Thymus (tissue), 11 donors: ENCODE measurements at regions not wholly inside any gene's neighbourhood (a gene's known extent, or its start where the extent isn't known, plus 50 kb on each side); places are given as distances from the start of the nearest gene placed in this dataset.

Experiments
- DNase-seq, 9 donors: peaks; one replicate each; pipeline ENCODE4 v3.0.0-alpha.2; 2013; ENCODE audit warnings: low spot score in 9 of 9, low read depth in 6 of 9, missing footprints in 1 of 9
- H3K27ac ChIP-seq, 2 donors: one replicate each; pipeline ENCODE4 v1.5.1; 2013; ENCODE audit warnings: control low read depth in 1 of 2, low read depth in 1 of 2, low read length in 1 of 2, mild to moderate bottlenecking in 1 of 2, moderate library complexity in 1 of 2
- H3K27me3 ChIP-seq, 2 donors: one replicate each; pipeline ENCODE4 v1.5.1; 2013; ENCODE audit warnings: low read length in 1 of 2; ENCODE audit not compliant: control insufficient read depth in 2 of 2, insufficient read depth in 1 of 2
- H3K36me3 ChIP-seq, 2 donors: one replicate each; pipeline ENCODE4 v1.5.1; 2013; ENCODE audit warnings: low read length in 1 of 2, mild to moderate bottlenecking in 1 of 2, moderate library complexity in 1 of 2; ENCODE audit not compliant: control insufficient read depth in 2 of 2, insufficient read depth in 2 of 2
- H3K4me1 ChIP-seq, 2 donors: one replicate each; pipeline ENCODE4 v1.5.1; 2013; ENCODE audit warnings: low read length in 2 of 2; ENCODE audit not compliant: control insufficient read depth in 2 of 2, insufficient read depth in 2 of 2
- H3K4me3 ChIP-seq, 2 donors: one replicate each; pipeline ENCODE4 v1.5.1; 2013; ENCODE audit warnings: low read length in 2 of 2, control low read depth in 1 of 2, mild to moderate bottlenecking in 1 of 2
- H3K9me3 ChIP-seq, 2 donors: one replicate each; pipeline ENCODE4 v1.5.1; 2013; ENCODE audit warnings: low read length in 1 of 2, mild to moderate bottlenecking in 1 of 2; ENCODE audit not compliant: control insufficient read depth in 2 of 2, insufficient read depth in 1 of 2
- WGBS: extraction: QIAGEN DNeasy Blood & Tissue Kit; methylation state at CpG from one replicate; pipeline ENCODE4 v1.1.7; 2013; 5-methylcytosine and 5-hydroxymethylcytosine counted together
- donor health status: healthy.

- DNase-seq = no peak
- no peak overlapping the region for H3K4me3 ChIP-seq
- no peaks in the 10 kb centered on the region for H3K27me3 ChIP-seq
- no peaks in the 10 kb centered on the region for H3K4me1 ChIP-seq
- no peaks in the 10 kb centered on the region for H3K9me3 ChIP-seq
- H3K27ac ChIP-seq = no peak overlapping the region
- no peaks in the 10 kb centered on the region for H3K36me3 ChIP-seq
These were observed 611.5 kb downstream of the KCNA4 start for GRCh38 chr11:29405305-29405704.

DNA sequence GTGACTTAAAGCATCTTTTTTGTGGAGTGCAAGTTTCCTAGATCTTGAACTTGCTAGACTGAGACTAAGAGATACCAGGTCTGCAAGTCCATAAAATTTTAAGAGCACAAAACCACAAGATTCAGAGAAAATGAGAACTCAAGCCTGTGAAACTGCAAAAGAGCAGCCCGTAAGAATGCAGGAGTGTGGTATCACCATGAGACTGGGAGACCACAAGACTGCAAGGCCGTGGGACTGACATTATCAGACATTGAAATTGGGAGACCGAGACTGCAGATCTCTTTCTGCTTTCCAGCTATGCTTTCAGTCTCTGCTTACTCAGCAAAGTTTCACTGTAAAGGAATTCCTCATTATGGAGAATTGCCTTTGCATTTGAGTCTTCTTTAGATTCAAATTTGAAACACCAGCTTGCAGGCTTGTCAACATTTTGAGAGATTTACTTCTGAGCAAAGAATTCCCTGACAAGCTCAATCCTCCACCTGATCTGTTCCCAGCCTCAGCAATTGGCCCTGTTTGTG, 621.2 kb downstream of the KCNA4 start:
- no peak for DNase-seq
- Histone ChIP-seq H3K27me3 (no peaks in the 10 kb centered on the region), H3K4me1 (no peaks in the 10 kb centered on the region), H3K27ac (no peak overlapping the region), H3K9me3 (no peaks in the 10 kb centered on the region), H3K36me3 (no peaks in the 10 kb centered on the region), H3K4me3 (no peak overlapping the region)
- 78% methylated on average over 3 of the region's 3 CpGs for WGBS

GRCh38 chr11:29389793-29390192, 627.0 kb downstream of the KCNA4 start:
- Histone ChIP-seq H3K4me3 (no peak overlapping the region), H3K36me3 (no peaks in the 10 kb centered on the region), H3K9me3 (no peaks in the 10 kb centered on the region), H3K27ac (no peak overlapping the region), H3K4me1 (no peaks in the 10 kb centered on the region), H3K27me3 (no peaks in the 10 kb centered on the region)
- WGBS = 99% methylated on average over 1 of the region's 1 CpG
- DNase-seq = no peak

- no peaks in the 10 kb centered on the region for H3K36me3 ChIP-seq
- no peaks in the 10 kb centered on the region for H3K4me1 ChIP-seq
- no peaks in the 10 kb centered on the region for H3K9me3 ChIP-seq
- WGBS = 83% methylated on average over 1 of the region's 1 CpG
- no peak for DNase-seq
- H3K27ac ChIP-seq = no peak overlapping the region
- H3K27me3 ChIP-seq = no peaks in the 10 kb centered on the region
- no peak overlapping the region for H3K4me3 ChIP-seq
These were observed 643.1 kb downstream of the KCNA4 start for GRCh38 chr11:29373725-29374124.

GRCh38 chr11:29368126-29368525, 648.7 kb downstream of the KCNA4 start:
- Histone ChIP-seq H3K4me1 (no peaks in the 10 kb centered on the region), H3K9me3 (no peaks in the 10 kb centered on the region), H3K27me3 (no peaks in the 10 kb centered on the region), H3K4me3 (no peak overlapping the region), H3K36me3 (no peaks in the 10 kb centered on the region), H3K27ac (no peak overlapping the region)
- no peak for DNase-seq
- 41% methylated on average over 5 of the region's 5 CpGs for WGBS

DNA sequence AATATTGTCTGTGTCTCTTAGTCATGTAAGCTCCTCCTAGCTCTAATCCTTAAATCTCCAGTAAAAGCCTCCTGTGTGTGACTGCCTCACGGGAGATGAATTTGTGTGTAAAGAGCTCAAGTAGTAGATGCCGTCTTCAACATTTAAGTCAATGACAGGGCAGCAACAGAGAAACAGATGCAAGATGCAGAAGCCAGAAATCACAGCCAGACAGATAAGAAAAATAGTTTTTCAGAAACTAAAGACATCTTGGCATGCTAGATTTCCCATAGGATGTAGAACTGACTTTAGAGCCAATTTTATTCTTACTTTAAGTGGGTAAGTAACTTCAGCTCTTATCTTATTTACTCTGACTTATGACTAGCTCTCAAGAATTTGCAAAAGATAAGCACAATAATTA, 652.8 kb downstream of the KCNA4 start:
- Histone ChIP-seq H3K4me3 (no peak overlapping the region), H3K36me3 (no peaks in the 10 kb centered on the region), H3K27ac (no peak overlapping the region), H3K9me3 (no peaks in the 10 kb centered on the region), H3K27me3 (no peaks in the 10 kb centered on the region), H3K4me1 (no peaks in the 10 kb centered on the region)
- no peak for DNase-seq
- WGBS = 93% methylated on average over 2 of the region's 2 CpGs

DNA sequence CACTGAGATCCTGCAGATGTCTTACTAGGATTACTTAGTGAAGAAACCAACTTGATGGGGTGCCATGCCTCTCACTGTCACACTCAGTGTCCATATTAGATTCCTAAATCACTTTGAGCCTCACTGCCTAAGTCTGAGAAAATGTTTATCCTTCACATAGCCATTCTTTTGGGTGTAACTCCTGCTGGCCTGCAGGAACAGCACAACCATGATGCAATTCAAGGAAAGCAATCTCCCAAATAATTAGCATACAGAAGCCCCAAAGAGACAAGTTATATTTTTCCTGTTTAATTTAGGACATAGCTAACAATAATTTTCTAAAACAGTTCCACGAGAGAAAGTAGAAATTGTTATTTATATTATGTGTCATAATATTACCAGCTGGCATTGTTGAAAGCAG, 655.5 kb downstream of the KCNA4 start:
- Histone ChIP-seq H3K27me3 (no peaks in the 10 kb centered on the region), H3K4me1 (no peaks in the 10 kb centered on the region), H3K9me3 (no peaks in the 10 kb centered on the region), H3K36me3 (no peaks in the 10 kb centered on the region), H3K4me3 (no peak overlapping the region), H3K27ac (no peak overlapping the region)
- no peak for DNase-seq
- WGBS = 91% methylated on average over 1 of the region's 1 CpG

DNA sequence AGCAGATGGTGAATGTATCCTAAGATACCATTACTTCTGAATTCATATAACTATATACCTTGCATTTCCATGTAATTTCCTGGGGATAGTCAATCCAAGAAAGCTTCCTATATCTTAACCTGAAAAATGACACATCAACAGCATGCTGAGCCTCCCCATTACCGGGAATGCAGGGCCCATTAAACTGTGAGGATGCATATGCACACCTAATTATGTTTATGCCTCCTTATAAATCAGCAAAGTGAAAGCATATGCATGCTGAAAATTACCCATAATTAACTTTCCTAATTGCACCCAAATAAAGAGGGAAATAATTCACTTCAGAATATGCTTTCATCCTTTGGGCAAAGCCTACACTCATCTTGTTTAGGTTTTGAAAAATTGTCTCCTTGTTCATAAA, 663.0 kb downstream of the KCNA4 start:
- no peak overlapping the region for H3K4me3 ChIP-seq
- no peak for DNase-seq
- H3K9me3 ChIP-seq = no peaks in the 10 kb centered on the region
- H3K27ac ChIP-seq = no peak overlapping the region
- WGBS = 83% methylated on average over 1 of the region's 1 CpG
- no peaks in the 10 kb centered on the region for H3K36me3 ChIP-seq
- no peaks in the 10 kb centered on the region for H3K27me3 ChIP-seq
- no peaks in the 10 kb centered on the region for H3K4me1 ChIP-seq

DNA sequence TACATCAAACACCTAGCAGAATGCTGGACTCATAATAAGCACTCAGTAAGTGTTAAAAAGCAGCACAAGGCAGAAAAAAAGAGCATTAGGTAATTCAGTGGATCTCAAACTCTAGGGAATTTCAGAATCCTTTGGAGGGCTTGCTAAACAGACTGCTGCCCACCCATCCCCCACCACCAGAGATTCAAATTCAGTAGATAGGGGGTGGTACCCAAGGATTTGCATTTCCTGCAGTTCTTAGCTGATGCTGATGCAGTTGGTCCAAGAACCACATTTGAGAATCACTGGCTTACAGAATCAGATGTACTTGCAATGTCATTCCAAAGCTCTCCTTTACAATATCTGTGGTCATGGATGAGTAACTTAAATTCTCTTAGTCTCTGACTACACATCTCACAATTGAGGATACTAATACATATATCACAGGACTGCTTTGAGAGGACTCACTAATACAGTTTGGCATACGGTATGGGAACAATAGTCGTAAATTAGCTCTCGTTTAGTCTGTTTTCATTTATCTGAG, 664.5 kb downstream of the KCNA4 start:
- DNase-seq = no peak
- H3K4me1 ChIP-seq = no peaks in the 10 kb centered on the region
- H3K27me3 ChIP-seq = no peaks in the 10 kb centered on the region
- H3K4me3 ChIP-seq = no peak overlapping the region
- no peak overlapping the region for H3K27ac ChIP-seq
- no peaks in the 10 kb centered on the region for H3K9me3 ChIP-seq
- no peaks in the 10 kb centered on the region for H3K36me3 ChIP-seq
- 91% methylated on average over 3 of the region's 3 CpGs for WGBS
